OCI-LY7 (cell line): ENCODE measurements at regions not wholly inside any gene's neighbourhood (a gene's known extent, or its start where the extent isn't known, plus 50 kb on each side); places are given as distances from the start of the nearest gene placed in this dataset.

Experiments used
- CTCF ChIP-seq: fragments of 200-600 bp; sonication (generic); conservative IDR thresholded peaks from 2 replicates; pipeline ENCODE4 v1.5.1; 2014; ENCODE audit warnings: mild to moderate bottlenecking, antibody characterized with exemption, low read length, moderate library complexity, mixed read lengths
- EZH2phosphoT487 ChIP-seq: fragments of 200-600 bp; sonication (generic); IDR thresholded peaks from 2 replicates; pipeline ENCODE4 v1.6.1; 2018; ENCODE audit warnings: low read depth, borderline replicate concordance, mild to moderate bottlenecking, mixed run types, antibody characterized with exemption, low read length, moderate library complexity, mixed read lengths

GRCh38 chr13:74388626-74389025 lies 254.4 kb upstream of the KLF12 start:
- TF ChIP-seq CTCF (0 out of 2 replicates have a peak, but pooled peaks have one; percentile 17), EZH2phosphoT487 (no peak)
